BJ (cell line): ENCODE measurements at regions not wholly inside any gene's neighbourhood (a gene's known extent, or its start where the extent isn't known, plus 50 kb on each side); places are given as distances from the start of the nearest gene placed in this dataset.

ENCODE experiments used
- CTCF ChIA-PET: fragments of 350-600 bp; formaldehyde crosslinking; extraction: SDS; loops from one replicate; lab custom pipeline; 2021; ENCODE audit warnings: antibody characterized with exemption, inconsistent platforms; lab: Yijun Ruan, JAX
- POLR2A ChIA-PET: fragments of 300-600 bp; sonication (Branson Sonifier 250); formaldehyde crosslinking; extraction: SDS; loops from one replicate; lab custom pipeline; 2021; ENCODE audit warnings: antibody characterized with exemption; lab: Charles Lee
- DNase-seq: peaks from one replicate; pipeline ENCODE4 v3.0.0-alpha.2; 2011; ENCODE audit warnings: low read depth
- H3K27me3 ChIP-seq: 2 replicates; pipeline ENCODE4 v1.6.0; 2011; ENCODE audit warnings: low read length; ENCODE audit not compliant: control insufficient read depth, insufficient read depth
- H3K36me3 ChIP-seq: 2 replicates; pipeline ENCODE4 v1.5.1; 2011; ENCODE audit warnings: low read length; ENCODE audit not compliant: control insufficient read depth, insufficient read depth
- H3K4me3 ChIP-seq: 2 replicates; pipeline ENCODE4 v1.5.1; 2011; ENCODE audit warnings: low read depth, mild to moderate bottlenecking, control low read depth, low read length
- TF ChIP-seq, protein P1 (sequence below): IDR thresholded peaks from 2 replicates; pipeline ENCODE4 v1.5.1; 2011; ENCODE audit warnings: low read depth, mild to moderate bottlenecking, control low read depth, inconsistent platforms, low read length, moderate library complexity; ENCODE audit not compliant: insufficient read depth

DNA sequence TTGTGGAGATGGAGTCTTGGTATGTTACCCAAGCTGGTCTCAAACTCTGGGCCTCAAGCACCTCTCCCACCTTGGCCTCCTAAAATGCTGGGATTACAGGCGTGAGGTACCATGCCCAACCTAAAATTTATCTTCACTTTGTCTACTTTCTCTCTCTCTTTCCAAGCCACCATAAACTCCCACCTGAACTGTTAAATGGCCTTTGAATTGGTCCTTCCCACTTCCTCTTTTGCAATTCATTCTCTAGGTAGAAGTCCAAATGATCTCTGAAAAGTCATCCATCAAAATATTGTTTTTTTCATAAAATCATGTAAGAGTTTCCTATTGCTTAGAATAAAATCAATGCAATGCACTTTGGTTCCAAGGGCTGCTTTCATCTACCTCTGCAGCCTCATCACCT, 90.1 kb upstream of the CELF2 start:
- no peaks in the 10 kb centered on the region for H3K27me3 ChIP-seq
- no peak for DNase-seq
- ChIA-PET CTCF (interaction anchor here (0.6 kb wide), 1 partner anchor 12 kb away, joined by 3 read pairs; no protein-coding TSS in a partner anchor), POLR2A (no interaction called here)
- H3K36me3 ChIP-seq = no peaks in the 10 kb centered on the region
- TF ChIP-seq, protein P1, sequence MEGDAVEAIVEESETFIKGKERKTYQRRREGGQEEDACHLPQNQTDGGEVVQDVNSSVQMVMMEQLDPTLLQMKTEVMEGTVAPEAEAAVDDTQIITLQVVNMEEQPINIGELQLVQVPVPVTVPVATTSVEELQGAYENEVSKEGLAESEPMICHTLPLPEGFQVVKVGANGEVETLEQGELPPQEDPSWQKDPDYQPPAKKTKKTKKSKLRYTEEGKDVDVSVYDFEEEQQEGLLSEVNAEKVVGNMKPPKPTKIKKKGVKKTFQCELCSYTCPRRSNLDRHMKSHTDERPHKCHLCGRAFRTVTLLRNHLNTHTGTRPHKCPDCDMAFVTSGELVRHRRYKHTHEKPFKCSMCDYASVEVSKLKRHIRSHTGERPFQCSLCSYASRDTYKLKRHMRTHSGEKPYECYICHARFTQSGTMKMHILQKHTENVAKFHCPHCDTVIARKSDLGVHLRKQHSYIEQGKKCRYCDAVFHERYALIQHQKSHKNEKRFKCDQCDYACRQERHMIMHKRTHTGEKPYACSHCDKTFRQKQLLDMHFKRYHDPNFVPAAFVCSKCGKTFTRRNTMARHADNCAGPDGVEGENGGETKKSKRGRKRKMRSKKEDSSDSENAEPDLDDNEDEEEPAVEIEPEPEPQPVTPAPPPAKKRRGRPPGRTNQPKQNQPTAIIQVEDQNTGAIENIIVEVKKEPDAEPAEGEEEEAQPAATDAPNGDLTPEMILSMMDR = no peak
- H3K4me3 ChIP-seq = no peak overlapping the region

DNA sequence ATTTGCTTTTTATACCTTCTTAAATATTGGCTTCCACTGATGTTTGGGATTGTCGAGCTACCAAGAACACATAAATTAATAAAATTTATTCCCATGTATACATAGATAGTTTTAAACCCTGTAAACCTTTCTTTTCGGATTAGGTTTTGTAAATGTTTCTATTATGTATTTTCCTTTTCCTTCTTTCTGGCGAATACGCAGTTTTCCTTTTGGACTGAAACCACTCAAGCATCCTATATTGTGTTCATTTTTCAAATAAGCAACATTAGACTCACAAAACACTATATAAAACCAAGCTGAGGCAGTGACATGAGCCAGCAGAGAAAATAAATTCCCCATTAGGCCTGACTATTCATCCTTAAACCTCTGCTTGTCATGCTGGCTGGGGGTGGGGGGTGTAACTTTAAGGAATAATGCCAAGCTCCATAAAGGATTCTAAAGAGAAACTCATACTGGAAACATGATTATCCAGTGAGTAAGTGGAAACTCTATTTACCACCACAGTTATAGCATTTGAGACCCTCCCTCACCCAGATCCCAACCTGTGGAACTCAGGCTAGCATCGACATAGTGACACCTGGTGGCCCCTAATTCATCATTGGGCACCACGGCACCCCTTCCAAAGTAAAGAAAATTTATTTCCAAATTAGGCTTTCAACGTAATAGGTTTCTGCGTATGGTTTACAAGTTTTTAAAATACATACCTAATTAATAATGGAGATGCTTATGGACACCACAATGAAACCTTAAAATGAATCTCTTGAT, 86.5 kb upstream of the CELF2 start:
- DNase-seq = no peak
- ChIA-PET POLR2A (no interaction called here), CTCF (no interaction called here)

DNA sequence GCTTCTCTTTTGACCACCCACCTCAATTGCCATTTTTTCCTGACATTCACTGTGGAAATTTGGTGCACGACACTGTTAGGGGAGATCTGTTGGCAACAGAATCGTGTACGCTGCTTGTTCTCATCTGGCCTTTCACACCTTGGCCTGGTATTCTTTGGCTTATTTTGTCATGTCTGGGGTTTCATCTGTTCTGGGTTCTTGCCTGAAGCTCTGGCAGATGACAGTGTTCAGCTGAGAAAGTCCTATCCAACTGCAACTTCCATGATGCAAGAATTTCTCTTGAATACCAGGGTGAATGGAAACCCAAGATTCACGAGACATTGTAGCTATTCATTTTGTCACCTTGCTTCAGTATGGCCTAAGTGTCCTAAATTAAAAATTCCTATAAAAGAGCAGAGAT, 82.6 kb upstream of the CELF2 start:
- Histone ChIP-seq H3K27me3 (no peaks in the 10 kb centered on the region), H3K4me3 (no peak overlapping the region), H3K36me3 (no peaks in the 10 kb centered on the region)
- ChIA-PET POLR2A (no interaction called here), CTCF (no interaction called here)
- DNase-seq = no peak
- TF ChIP-seq, protein P1 = no peak

More for the DNA sequence above, 86.5 kb upstream of the CELF2 start:
- H3K4me3 ChIP-seq = no peak overlapping the region
- H3K27me3 ChIP-seq = no peaks in the 10 kb centered on the region
- TF ChIP-seq, protein P1 = 0 out of 2 replicates have a peak, but pooled peaks have one; percentile 8
- no peaks in the 10 kb centered on the region for H3K36me3 ChIP-seq

DNA sequence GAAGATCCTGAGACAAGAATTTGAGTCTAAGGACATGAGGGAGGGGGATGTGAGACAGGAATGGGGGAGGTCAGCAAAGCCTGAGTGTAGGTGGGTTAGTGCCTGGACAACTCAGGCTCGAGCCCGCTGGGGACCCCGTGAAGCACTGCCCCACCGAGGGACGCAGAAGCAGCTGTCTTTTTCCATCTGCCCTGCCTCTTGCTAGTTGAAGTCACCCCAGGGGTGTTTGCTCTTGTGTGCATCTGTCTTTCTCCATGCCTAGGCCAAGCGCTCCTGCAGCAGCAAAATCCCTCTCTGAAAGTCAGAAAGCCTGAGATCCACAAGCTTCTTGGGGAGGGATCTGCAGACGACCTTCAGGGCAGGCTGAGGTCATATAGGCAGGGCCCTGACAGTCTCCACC, 79.0 kb upstream of the CELF2 start:
- no peaks in the 10 kb centered on the region for H3K36me3 ChIP-seq
- no peak for DNase-seq
- TF ChIP-seq, protein P1 = no peak
- no peaks in the 10 kb centered on the region for H3K27me3 ChIP-seq
- no peak overlapping the region for H3K4me3 ChIP-seq
- CTCF ChIA-PET = interaction anchor here (0.7 kb wide), 1 partner anchor 19 kb away, joined by 3 read pairs; no protein-coding TSS in a partner anchor
- POLR2A ChIA-PET = no interaction called here

DNA sequence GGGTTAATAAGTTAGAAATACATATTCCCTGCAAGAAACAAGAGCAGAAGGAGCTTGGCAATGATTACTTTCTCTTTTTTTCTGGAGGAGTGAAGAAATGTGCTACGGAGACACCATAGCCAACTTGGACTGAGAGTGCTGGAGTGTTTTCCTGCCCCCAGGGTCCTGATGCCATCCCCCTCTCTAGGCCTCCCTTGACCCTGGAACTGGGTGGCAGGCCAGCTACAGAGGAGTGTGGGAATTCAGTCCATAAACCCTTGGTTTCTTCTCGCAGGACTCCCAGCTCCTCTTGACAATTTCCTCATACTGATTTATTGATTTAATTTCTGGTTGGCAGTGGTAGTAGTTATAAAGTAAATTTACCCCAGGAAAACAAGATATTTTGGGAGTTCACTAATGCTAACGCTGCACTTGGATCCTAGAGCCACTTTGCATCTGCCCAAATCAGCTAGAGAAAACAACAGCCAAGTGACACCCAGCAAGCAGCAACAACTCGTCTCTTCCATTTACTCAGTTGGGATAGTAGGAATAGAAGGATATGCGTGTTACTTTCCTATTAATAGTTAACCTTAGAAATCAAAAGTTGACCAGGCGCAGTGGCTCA, 76.4 kb upstream of the CELF2 start:
- H3K4me3 ChIP-seq = no peak overlapping the region
- POLR2A ChIA-PET = no interaction called here
- no peaks in the 10 kb centered on the region for H3K27me3 ChIP-seq
- H3K36me3 ChIP-seq = no peaks in the 10 kb centered on the region
- TF ChIP-seq, protein P1 = no peak
- CTCF ChIA-PET = no interaction called here
- no peak for DNase-seq
